ENCODE measurements at regions not wholly inside any gene's neighbourhood (a gene's known extent, or its start where the extent isn't known, plus 50 kb on each side); places are given as distances from the start of the nearest gene placed in this dataset.

GRCh38 chr11:87398931-87399330 lies 361.2 kb downstream of the TMEM135 start (continued):
- TF ChIP-seq TBP (IDR thresholded peaks at IDR 0.05; ENCODE audit: low read depth, low read length): no peak
- no peak for TF ChIP-seq HDAC2 (IDR thresholded peaks at IDR 0.05; ENCODE audit: borderline replicate concordance in 1 of 2, low read depth in 2 of 2, low read length in 2 of 2)
- no peak for TF ChIP-seq SAP30 (IDR thresholded peaks at IDR 0.05; ENCODE audit: insufficient read depth, insufficient replicate concordance, low read length)
- TF ChIP-seq, protein P1, sequence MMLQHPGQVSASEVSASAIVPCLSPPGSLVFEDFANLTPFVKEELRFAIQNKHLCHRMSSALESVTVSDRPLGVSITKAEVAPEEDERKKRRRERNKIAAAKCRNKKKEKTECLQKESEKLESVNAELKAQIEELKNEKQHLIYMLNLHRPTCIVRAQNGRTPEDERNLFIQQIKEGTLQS (IDR thresholded peaks at IDR 0.05; ENCODE audit: insufficient read depth, low read depth, low read length): no peak
